Activated CD4-positive, alpha-beta T cell treated with anti-CD3 and anti-CD28 coated beads for 48 hours (primary cell): ENCODE measurements at regions not wholly inside any gene's neighbourhood (a gene's known extent, or its start where the extent isn't known, plus 50 kb on each side); places are given as distances from the start of the nearest gene placed in this dataset.

Source experiments
- DNase-seq: peaks from one replicate; pipeline ENCODE4 v3.0.0-alpha.2; 2020

GRCh38 chr1:4597020-4597419 lies 57.4 kb upstream of the AJAP1 start:
- DNase-seq = no peak

GRCh38 chr1:4598561-4598960 lies 55.8 kb upstream of the AJAP1 start:
- no peak for DNase-seq

- DNase-seq = no peak
These were observed 54.9 kb upstream of the AJAP1 start for GRCh38 chr1:4599521-4599920.

DNA sequence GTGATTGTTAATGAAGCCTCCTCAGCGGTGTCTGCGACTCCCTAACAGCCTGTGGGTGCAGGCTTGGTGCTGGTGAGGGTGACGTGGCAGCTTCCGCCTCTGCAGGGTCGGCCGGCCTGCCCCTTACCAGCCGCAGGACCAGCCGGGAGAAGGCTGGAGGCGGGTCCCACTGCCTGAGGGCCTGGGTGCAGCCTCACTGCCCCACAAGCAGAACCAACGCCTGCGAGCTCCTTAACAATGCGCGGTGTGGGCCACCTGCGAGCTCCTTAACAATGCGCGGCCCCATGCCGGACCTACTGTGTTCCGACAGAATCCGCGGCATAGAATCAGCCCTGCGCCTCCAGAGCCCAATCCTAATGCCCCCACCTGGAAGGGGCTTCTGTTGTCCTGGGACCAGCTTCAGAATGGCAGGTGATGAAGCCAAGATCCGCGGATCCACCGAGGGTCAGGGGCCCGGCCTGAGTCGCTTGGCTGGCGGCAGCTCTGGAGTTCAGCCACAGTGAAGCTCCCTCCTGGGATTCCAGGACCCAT lies 54.4 kb upstream of the AJAP1 start:
- no peak for DNase-seq

GRCh38 chr1:4600615-4601460 lies 53.6 kb upstream of the AJAP1 start:
- no peak for DNase-seq

- no peak for DNase-seq
These were observed 52.5 kb upstream of the AJAP1 start for GRCh38 chr1:4601941-4602340.

GRCh38 chr1:4602462-4603294 lies 51.7 kb upstream of the AJAP1 start:
- no peak for DNase-seq

DNA sequence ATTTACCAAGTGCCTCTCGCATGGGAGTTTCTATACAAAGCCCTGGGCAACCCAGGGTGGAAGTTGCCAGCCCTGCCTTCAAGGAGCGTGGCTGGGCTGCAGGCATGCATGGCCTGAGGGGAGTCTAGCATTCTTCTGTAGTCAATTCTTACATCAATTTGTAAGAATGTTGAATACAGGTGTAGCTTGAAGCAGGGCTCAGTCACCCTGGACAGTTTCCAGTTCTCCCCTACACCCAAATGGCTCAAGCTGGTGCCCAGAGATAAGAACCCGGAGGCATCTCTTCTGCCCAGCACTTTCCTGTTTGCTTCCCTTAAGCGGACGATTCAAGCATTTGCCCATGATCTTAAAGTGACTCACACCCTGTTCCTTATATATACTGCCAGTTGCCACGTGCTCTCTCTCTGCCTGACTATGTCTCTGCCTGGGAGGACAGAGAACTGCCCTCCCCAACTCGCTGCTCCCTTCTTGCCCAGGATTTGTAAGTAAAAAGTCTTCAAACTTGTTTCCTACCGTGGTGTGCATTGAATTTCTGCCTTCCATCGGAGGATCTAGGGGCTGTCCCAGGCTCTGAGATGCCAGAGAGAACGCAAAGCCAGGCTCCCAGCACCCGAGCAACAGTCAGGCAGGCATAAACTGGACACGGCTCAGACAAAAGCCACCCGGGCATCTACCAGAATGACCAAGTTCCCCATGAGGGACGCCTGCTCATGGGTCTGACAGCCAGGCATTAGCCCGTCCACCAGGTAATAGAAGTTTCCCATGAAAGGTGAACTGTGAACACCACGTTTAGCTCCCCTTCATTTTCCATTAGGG lies 50.9 kb upstream of the AJAP1 start:
- DNase-seq = no peak
